ENCODE measurements at regions not wholly inside any gene's neighbourhood (a gene's known extent, or its start where the extent isn't known, plus 50 kb on each side); places are given as distances from the start of the nearest gene placed in this dataset.
"Not testable (repeated sequence)": the region's sequence is repeated elsewhere in the genome, so short reads cannot be mapped to it uniquely, and the experiment has no call there.

DNA sequence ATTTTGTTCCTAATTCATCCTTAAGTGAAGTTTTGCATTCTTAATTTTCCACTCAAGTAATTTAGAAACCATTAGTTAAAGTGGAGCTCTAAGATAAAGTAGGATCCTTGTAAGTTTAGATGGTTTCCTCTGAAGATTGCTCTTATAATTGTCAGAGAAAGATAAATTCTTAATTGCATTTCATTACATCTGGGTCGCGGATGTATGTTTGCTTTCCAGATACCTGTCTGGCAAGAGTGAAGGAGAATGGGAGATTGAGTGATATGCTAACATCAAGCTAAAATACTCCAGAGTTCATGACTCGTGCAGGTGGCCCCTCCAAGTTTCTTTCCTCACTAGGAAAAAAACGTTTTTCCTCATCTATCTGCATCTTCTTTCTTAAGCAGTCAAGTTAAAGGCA, 361.8 kb downstream of the DOK5 start:
- DNase-seq (ENCODE audit: low spot score in 2 of 2) (no peak), FAIRE-seq (no peak)

DNA sequence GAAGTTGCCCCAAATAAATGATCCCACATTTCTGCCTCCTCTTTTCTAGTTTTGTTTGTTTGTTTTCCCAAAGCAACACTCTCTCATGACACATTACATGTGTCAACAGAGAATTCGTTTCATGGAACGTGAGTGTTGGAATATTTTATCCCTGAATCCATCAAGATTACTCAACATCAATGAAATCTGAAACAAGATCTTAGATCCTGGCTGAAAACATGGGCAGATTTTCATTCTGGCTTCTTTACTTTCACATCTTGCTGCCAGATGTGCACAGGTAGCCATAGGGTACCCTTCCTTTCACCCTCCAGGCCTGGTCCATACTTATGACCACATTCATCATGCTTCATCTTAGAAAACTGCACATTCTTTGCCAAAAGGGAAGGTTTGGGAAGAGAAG, 347.0 kb downstream of the DOK5 start:
- no peak for DNase-seq (ENCODE audit: low spot score in 2 of 2)
- FAIRE-seq = no peak

DNA sequence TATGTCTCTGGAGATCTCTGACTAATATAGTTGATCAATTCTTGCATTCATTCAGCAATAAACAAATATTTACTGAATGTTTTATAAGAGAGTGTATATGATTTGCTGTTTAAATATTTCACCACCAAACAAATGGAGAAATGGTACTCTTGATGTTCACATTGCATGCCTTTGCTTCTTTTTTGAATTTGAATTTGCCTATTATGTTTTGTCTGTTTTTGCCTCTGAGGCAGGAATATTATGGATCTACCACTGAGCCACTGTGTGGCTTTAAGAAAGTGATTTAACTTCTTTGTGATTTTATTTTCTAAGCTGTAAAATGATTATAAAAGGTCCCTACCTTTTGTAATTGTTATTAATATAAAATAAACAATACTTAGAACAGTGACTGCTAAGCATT, 345.0 kb downstream of the DOK5 start:
- DNase-seq (ENCODE audit: low spot score in 2 of 2) (no peak), FAIRE-seq (no peak)

DNA sequence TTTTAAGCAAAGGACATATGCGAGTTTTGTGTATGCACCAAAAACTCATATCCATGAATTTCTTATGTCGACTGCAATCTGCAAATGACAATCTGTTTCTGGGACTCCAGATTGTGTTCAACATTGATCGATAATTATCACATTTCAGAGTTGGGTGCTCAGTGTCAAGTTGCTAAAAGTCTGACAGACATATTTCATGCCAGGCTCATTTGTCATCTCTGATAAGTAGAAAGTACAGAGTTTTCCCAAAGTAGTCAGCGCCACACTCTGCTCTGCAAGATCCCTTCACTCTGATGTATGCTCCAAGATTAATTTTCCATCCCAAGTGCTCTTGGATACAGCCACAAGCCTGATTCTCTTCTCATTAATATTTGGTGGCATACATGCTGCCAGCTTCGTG, 331.1 kb downstream of the DOK5 start:
- FAIRE-seq (no peak), DNase-seq (ENCODE audit: low spot score in 2 of 2) (no peak)

DNA sequence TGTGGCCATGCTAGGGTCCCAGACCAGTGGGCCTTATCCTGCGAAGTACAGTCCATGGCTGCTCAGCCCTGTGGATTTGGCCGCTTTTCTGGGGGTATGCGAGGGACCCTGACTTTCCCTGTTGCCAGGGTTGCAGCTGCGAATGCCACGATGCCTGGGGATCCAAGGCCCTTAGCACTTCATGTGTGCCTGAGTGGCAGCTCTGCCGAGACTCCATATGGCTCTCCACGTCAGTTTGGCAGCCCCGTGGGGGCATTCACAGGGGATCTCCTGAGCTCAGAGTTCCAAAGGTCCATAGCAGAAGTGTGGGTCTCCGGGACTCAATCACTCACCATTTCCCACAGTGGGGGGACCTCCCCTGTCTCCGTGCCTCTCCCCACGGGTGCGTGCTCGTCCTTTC, 319.5 kb downstream of the DOK5 start:
- DNase-seq (ENCODE audit: low spot score in 2 of 2) = no peak
- FAIRE-seq = no peak

DNA sequence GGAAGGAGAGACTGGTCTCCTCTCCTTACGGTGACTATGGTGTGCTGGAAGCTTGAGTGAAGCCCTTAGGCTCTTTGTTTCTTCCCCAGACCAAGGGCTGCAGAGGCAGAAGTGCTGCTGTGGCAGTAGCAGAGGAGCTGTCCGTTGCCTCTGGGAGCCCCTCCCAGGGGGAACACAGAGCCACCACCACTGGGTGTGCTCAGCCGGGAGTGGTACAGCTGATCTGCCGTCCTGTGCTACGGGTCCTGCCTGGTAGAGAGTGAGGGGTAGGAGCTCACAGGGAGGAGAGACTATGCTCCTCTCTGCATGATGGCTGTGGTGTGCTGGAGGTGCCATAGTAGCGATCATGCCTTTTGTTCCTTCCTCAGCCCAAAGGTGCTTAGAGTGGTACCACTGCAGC, 318.7 kb downstream of the DOK5 start:
- no peak for FAIRE-seq
- DNase-seq (ENCODE audit: low spot score in 2 of 2) = no peak

DNA sequence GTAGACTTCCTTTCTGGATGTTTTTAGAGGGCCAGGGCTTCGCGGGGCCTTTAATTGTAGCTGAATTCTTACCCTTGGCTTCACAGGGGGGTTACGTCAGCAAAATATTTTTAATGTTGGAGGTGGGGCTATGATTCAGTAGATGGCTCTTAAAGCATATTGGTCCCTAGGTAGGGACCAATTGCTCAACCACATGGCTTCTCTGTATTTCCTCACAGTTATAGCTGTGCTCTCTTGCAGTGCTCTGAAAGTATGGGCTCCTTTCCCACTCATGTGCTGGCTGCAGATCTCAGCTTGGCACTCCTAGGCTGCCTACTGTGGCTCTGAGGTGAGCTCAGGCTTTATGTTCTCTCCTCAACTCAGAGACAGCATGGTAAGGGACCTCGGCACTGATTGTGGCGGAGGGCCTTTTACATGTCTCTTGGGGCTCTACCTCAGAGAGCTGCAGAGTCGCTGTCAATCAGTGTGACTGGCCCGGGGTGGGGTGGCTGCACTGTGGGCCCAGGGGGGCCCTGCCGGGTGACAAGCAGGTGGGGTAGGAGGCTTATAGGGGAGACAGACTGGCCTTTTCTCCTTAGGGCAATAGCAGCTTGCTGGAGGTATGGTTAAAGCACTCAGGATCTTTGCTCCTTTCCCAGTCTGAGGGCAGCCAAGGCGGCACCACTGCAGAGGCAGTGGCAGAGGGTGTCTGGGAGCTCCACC, 318.0 kb downstream of the DOK5 start:
- DNase-seq (ENCODE audit: low spot score in 2 of 2) (no peak), FAIRE-seq (no peak)

DNA sequence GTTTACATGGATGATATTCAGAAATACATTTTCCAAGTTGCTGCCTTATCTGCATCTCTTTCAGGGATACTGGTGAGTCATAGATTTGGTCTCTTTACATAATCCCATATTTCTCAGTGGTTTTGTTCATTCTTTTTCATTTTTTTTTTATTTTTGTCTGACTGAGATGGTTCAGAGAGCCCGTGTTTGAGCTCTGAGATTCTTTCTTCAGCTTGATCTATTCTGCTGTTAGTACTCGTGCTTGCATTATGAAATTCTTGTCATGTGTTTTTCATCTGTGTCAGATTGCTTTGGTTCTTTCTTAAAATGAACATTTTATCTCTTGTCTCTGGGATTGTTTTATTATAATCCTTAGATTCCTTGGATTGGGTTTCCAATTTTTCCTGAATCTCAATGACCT, 317.3 kb downstream of the DOK5 start:
- FAIRE-seq (no peak), DNase-seq (ENCODE audit: low spot score in 2 of 2) (no peak)

DNA sequence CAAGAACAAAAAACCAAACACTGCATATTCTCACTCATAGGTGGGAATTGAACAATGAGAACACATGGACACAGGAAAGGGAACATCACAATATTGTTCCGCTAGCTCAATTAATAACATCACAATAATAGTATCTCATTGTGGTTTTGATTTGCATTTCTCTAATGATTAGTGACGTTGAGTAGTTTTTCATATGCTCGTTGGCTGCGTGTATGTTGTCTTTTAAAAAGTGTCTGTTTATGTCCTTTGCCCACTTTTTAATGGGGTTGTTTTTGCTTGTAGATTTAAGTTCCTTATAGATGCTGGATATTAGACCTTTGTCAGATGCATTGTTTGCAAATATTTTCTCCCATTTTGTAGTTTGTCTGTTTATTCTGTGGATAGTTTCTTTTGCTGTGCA, 312.9 kb downstream of the DOK5 start:
- not testable (repeated sequence) for DNase-seq (ENCODE audit: low spot score in 2 of 2); FAIRE-seq

DNA sequence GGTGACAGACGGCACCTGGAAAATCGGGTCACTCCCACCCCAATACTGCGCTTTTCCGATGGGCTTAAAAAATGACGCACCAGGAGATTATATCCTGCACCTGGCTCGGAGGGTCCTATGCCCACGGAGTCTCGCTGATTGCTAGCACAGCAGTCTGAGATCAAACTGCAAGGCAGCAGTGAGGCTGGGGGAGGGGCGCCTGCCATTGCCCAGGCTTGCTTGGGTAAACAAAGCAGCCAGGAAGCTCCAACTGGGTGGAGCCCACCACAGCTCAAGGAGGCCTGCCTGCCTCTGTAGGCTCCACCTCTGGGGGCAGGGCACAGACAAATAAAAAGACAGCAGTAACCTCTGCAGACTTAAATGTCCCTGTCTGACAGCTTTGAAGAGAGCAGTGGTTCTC, 307.4 kb downstream of the DOK5 start:
- not testable (repeated sequence) for DNase-seq (ENCODE audit: low spot score in 2 of 2); FAIRE-seq

DNA sequence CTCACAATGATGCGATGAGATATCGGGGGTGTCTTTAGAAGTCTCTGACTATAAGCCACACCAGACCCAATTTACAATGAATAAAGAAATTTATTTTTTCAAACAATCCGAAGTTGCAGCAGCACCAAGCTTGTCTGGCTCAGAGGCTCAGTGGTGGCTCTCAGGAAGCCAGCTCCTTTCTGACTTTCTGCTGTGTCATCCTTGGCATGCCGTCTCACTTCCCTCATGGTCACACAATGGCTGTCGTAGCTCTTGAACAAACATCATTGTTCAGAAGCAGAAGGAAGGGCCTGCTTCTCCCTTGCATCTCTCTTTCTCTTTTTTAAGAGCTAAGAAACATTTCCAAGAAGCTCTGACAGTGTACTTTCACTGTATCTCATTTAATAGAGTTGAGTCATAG, 299.0 kb downstream of the DOK5 start:
- FAIRE-seq (no peak), DNase-seq (ENCODE audit: low spot score in 2 of 2) (no peak)

DNA sequence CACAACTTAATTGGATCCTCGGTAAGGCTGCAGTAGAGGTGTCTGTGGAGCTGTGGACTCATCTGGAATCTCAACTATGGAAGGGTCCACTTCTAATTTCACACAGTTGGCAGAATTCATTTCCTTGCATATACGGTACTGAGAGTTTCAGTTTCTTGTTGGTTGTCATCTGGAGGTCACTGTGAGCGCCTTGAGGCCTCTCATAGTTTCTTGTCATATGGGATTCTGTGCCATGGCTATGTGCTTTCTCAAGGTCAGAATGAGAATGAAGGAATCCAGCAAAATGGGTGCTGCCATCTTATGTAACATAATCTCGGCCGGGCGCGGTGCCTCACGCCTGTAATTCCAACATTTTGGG, 298.2 kb downstream of the DOK5 start:
- DNase-seq (ENCODE audit: low spot score in 2 of 2) = no peak
- no peak for FAIRE-seq

DNA sequence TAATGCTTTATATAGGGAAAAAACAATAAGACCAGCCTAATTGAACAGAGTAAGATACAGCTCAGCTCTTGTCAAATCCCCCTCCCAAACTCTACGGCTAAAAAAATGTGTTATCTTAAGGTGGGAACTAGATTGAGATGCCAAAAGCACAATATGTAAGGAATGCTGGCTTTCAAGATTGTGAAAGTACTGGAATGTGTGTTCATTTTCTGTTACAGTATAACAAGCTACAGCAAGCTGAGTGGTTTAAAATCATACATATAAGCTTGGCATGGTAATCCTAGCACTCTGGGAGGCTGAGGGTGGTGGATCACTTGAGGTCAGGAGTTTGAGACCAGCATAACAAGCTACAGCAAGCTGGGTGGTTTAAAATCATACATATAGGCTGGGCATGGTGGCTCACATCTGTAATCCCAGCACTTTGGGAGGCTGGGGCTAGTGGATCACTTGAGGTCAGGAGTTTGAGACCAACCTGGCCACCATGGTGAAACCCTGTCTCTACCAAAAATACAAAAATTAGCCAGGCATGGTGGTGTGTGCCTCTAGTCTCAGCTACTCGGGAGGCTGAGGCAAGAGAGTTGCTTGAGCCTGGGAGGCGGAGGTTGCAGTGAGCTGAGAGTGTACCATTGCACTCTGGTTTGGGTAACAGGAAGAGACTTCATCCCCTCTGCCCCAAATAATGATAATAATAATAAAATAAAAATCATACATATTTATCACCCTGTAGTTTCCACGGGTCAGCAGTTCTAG, 297.7 kb downstream of the DOK5 start:
- FAIRE-seq = no peak
- DNase-seq (ENCODE audit: low spot score in 2 of 2) = no peak

DNA sequence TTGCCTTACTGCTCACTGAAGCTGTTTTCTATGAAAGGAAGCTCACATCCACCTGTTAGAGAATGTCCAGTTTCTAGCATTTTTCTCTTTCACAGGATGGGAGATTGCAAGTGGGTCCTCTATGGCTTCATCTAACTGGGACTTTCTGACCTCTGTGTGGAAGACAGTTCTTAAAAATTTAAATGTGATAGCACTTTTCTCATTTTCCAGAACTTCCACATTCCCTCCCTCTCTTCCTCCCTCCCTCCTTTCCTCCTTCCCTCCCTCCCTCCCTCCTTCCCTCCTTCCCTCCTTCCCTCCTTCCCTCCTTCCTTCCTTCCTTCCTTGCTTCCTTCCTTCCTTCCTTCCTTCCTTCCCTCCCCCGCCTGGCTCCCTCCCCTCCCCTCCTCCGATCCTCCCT, 291.1 kb downstream of the DOK5 start:
- DNase-seq (ENCODE audit: low spot score in 2 of 2) (no peak), FAIRE-seq (no peak)

DNA sequence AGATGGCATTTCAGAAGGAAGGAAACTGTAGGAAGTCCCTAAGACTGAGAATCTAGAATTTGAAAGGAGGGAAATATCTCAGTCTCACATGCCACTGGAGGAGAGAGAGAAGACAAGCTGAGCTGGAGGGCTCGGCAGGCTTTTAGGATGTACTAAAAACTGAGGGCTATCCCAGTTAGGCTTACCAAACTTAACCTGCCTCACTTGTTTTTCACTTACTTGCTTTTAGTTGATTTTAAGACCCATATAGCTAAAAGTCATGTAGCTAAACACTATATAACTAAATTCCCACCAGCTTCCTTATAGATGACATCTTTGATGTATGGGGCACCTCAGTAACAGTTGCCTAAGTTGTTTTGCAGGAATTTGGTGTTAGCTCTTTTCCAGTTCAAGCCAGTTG, 288.0 kb downstream of the DOK5 start:
- FAIRE-seq (no peak), DNase-seq (ENCODE audit: low spot score in 2 of 2) (no peak)

DNA sequence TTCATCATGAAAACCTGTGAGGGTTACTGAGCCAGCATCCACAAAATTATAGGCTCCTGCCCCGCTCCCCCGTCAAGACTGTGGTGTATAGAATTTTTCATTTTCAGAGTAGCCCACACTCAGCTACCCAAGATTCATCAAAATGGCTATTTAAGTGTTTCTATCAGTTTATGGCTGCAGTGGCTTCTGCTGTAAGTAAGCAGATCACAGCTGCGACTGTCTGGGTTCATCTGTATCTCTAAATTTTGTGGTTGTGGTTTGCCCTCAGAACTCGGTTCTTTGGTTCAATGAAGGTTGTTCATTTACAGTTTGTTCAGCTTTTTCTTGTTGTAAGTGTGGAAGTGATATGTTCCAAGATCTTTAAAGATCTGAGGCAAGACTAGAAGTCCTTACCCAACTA, 284.2 kb downstream of the DOK5 start:
- no peak for DNase-seq (ENCODE audit: low spot score in 2 of 2)
- no peak for FAIRE-seq

DNA sequence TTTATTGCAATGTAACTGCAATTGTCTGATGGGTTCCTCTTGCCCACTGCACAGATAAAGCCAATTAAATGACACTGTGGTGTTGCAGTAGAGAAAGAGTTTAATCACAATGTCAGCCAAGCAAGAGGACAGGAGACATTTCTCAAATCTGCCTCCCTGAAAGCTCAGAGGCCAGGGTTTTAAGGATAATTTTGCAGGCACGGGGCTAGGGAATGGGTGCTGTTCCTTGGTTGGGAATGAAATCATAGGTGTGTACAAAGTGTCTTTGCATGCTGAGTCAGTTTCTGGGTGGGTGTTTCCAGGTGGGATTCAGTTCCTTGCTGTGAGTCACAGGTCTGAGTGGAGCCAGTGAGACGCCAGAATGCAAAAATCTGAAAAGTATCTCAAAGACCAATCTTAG, 271.4 kb downstream of the DOK5 start:
- no peak for FAIRE-seq
- no peak for DNase-seq (ENCODE audit: low spot score in 2 of 2)

DNA sequence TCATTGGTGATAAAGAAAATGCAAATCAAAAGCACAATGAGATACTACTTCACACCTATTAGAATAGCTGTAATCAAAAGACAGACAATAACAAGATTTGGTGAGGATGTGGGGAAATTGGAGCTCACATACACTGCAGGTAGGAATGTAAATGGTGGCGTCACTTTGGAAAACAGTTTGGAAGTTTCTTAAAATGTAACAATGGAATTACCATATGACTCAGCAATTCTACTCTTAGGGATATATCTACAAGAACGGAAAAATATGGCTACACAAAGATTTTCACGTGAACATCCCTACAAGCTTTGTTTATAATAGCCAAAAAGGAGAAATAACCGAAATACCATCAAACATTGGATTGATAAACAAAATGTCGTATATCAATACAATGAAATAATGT, 270.4 kb downstream of the DOK5 start:
- DNase-seq (ENCODE audit: low spot score in 2 of 2) (no peak), FAIRE-seq (no peak)

DNA sequence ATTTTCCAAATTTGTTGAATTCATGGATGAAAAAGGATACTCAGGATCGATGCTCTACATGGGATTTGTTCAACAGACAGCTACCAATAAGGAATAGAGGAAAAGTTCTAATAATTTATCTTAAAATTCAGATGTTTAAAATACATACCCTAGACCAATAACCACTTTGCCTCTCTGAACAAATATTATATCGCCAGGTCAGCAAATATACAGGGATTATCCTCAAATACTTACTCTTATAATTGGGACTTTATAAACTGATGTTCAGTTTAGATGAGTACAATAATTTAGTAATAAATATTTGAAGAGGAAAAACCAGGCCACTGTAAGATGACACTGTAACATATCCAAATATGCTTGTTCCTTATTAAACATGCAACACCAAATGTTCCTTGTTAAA, 268.7 kb downstream of the DOK5 start:
- FAIRE-seq (no peak), DNase-seq (ENCODE audit: low spot score in 2 of 2) (no peak)

DNA sequence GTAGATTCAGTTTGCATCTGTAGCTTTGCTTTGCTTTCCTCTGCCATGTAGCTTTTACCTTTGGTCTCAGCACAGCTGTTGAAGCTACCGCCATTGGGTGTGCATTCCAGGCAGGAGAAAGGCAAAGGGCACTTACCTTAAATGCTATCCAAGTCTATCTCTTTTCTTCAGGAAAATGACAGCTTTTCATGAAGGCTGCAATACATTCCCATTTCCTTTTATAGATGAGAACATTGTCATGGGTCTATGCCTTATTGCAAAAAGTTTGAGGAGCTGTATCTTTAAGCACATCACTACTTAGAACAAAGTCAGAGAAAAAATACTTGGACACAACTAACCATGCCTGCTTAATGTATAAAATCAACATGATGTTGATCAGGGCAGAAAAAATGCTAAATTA, 266.8 kb downstream of the DOK5 start:
- FAIRE-seq = no peak
- no peak for DNase-seq (ENCODE audit: low spot score in 2 of 2)

DNA sequence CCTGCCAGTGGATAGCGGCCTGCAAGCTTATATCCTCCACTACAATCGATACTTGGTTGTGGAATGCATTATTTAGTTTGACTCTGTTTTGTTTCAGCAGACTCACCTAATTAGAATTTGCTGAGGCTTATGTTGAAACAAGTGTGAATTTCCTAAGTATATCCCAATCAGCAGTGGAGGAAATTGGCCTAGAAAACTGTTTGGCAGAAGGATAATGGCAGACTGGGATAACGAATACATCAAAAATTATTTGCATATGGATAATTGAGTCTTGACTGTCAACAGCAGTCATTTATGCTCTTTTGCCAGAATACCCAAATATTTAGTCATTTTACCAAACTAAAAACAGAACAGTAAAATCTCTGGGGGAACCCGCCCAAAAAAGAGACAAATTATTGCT, 261.0 kb downstream of the DOK5 start:
- no peak for FAIRE-seq
- DNase-seq (ENCODE audit: low spot score in 2 of 2) = no peak

DNA sequence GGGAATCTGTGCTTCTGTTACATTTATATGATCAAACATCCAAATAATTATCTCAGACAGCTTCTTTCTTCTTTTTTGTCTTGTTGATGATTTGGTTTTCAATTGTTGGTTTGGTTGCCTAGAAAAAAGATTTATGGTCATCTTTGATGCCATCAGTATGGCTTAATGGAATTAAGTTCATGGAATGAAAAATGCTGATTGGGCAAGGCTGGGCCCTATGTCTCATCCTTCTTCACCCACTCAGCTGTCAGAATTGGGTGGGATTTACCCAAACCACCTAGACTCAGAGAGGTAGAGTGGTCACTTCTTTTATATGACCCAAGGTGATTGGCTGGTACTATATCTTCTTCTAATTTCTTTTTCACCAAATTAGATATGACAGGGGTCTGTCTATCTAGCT, 258.3 kb downstream of the DOK5 start:
- no peak for DNase-seq (ENCODE audit: low spot score in 2 of 2)
- no peak for FAIRE-seq

DNA sequence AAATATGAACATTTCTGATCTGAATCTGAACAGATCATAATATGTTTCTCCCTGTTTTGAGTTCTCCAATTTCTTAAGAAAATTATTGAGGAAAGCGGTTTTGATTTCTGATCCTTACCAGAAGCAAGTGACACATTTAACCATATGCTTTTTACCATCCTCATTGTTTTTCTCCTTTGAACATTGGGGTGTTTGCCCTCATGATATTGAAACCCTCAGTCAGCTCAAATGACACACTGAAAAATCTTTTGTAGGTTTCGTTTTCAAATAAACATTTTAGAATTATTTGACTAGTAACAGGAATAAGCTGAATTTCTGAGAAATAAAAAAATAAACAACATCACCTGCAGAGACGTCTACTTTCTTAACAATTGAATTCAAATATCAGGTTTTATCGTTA, 252.1 kb downstream of the DOK5 start:
- no peak for FAIRE-seq
- no peak for DNase-seq (ENCODE audit: low spot score in 2 of 2)

Measured in frontal cortex (tissue), 3 donors.